MCF 10A (cell line): ENCODE measurements at regions not wholly inside any gene's neighbourhood (a gene's known extent, or its start where the extent isn't known, plus 50 kb on each side); places are given as distances from the start of the nearest gene placed in this dataset.

Experiments used
- BruUV-seq: library from RNA; stranded (reverse); fragments of 400-500 nt; replicated peaks from 2 replicates; lab custom pipeline; 2021; lab: Mats Ljungman, UMichigan
- CTCF ChIA-PET: fragments of 300-600 bp; sonication (Branson Sonifier 250); formaldehyde crosslinking; extraction: SDS; loops from one replicate; lab custom pipeline; 2021; ENCODE audit warnings: antibody characterized with exemption, inconsistent platforms; lab: Yijun Ruan, JAX
- POLR2A ChIA-PET: fragments of 300-600, 350-650 bp; sonication (Branson Sonifier 250); formaldehyde crosslinking; extraction: SDS; loops from one replicate; lab custom pipeline; 2020; ENCODE audit warnings: antibody characterized with exemption, inconsistent platforms; lab: Yijun Ruan, JAX
- DNase-seq: peaks from one replicate; pipeline ENCODE4 v3.0.0-alpha.2; 2018; ENCODE audit not compliant: unreplicated experiment
- H3K27ac Mint-ChIP-seq: one replicate; pipeline ENCODE4 v1.8.0; 2022; ENCODE audit warnings: mild to moderate bottlenecking, low read depth, mixed read lengths; ENCODE audit not compliant: unreplicated experiment
- H3K27me3 Mint-ChIP-seq: one replicate; pipeline ENCODE4 v1.8.0; 2022; ENCODE audit warnings: mixed read lengths; ENCODE audit not compliant: insufficient read depth, unreplicated experiment
- H3K36me3 Mint-ChIP-seq: one replicate; pipeline ENCODE4 v1.8.0; 2022; ENCODE audit warnings: mild to moderate bottlenecking, moderate library complexity, mixed read lengths; ENCODE audit not compliant: insufficient read depth, unreplicated experiment
- H3K4me1 Mint-ChIP-seq: one replicate; pipeline ENCODE4 v1.8.0; 2022; ENCODE audit warnings: mixed read lengths; ENCODE audit not compliant: insufficient read depth, unreplicated experiment
- H3K4me3 Mint-ChIP-seq: one replicate; pipeline ENCODE4 v1.8.0; 2022; ENCODE audit warnings: mild to moderate bottlenecking, moderate library complexity, mixed read lengths; ENCODE audit not compliant: unreplicated experiment
- H3K9me3 Mint-ChIP-seq: one replicate; pipeline ENCODE4 v1.8.0; 2022; ENCODE audit warnings: mixed read lengths; ENCODE audit not compliant: unreplicated experiment
- CTCF ChIP-seq: fragments of 200-600 bp; IDR thresholded peaks from one replicate; pipeline ENCODE4 v1.8.0; 2022; ENCODE audit warnings: antibody characterized with exemption, mild to moderate bottlenecking; ENCODE audit not compliant: unreplicated experiment
- intact Hi-C: fragments of 100-400 bp; cut with micrococcal nuclease; formaldehyde crosslinking; loops from 2 replicates; pipeline ENCODE4 v1.14.1; 2022

- intact Hi-C loops = no loop called here
- H3K9me3 Mint-ChIP-seq = no peaks in the 10 kb centered on the region
- POLR2A ChIA-PET = no interaction called here
- BruUV-seq = no TSS peak
- no peaks in the 10 kb centered on the region for H3K4me1 Mint-ChIP-seq
- no peak overlapping the region for H3K4me3 Mint-ChIP-seq
- no peak for TF ChIP-seq CTCF
- DNase-seq = no peak
- CTCF ChIA-PET = no interaction called here
- no peak overlapping the region for H3K27ac Mint-ChIP-seq
- no peaks in the 10 kb centered on the region for H3K36me3 Mint-ChIP-seq
- H3K27me3 Mint-ChIP-seq = peaks cover 15% of the 10 kb centered on the region
Observed at GRCh38 chr2:17262854-17263569, 255.2 kb downstream of the RAD51AP2 start.

GRCh38 chr2:17259613-17260012 is 258.6 kb downstream of the RAD51AP2 start:
- H3K27ac Mint-ChIP-seq = no peak overlapping the region
- DNase-seq = no peak
- no peak for TF ChIP-seq CTCF
- H3K36me3 Mint-ChIP-seq = no peaks in the 10 kb centered on the region
- ChIA-PET POLR2A (no interaction called here), CTCF (interaction anchor here (0.6 kb wide), 1 partner anchor 1687 kb away, joined by 3 read pairs; no protein-coding TSS in a partner anchor)
- no peaks in the 10 kb centered on the region for H3K4me1 Mint-ChIP-seq
- H3K27me3 Mint-ChIP-seq = no peaks in the 10 kb centered on the region
- no peak overlapping the region for H3K4me3 Mint-ChIP-seq
- no peaks in the 10 kb centered on the region for H3K9me3 Mint-ChIP-seq
- no TSS peak for BruUV-seq
- intact Hi-C loops = no loop called here

GRCh38 chr2:17258861-17259260 is 259.4 kb downstream of the RAD51AP2 start:
- ChIA-PET POLR2A (interaction anchor here (0.7 kb wide), 1 partner anchor 11 kb away, joined by 4 read pairs; no protein-coding TSS in a partner anchor), CTCF (interaction anchor here (0.6 kb wide), 1 partner anchor 1686 kb away, joined by 3 read pairs; no protein-coding TSS in a partner anchor)
- Mint-ChIP-seq H3K27ac (no peak overlapping the region), H3K4me1 (no peaks in the 10 kb centered on the region), H3K9me3 (no peaks in the 10 kb centered on the region), H3K27me3 (no peaks in the 10 kb centered on the region), H3K36me3 (no peaks in the 10 kb centered on the region), H3K4me3 (no peak overlapping the region)
- BruUV-seq = no TSS peak
- intact Hi-C loops = no loop called here
- no peak for DNase-seq
- TF ChIP-seq CTCF = no peak

GRCh38 chr2:17257189-17257909 is 260.9 kb downstream of the RAD51AP2 start:
- no peaks in the 10 kb centered on the region for H3K4me1 Mint-ChIP-seq
- no peak overlapping the region for H3K27ac Mint-ChIP-seq
- H3K36me3 Mint-ChIP-seq = no peaks in the 10 kb centered on the region
- intact Hi-C loops = no loop called here
- no peaks in the 10 kb centered on the region for H3K9me3 Mint-ChIP-seq
- no TSS peak for BruUV-seq
- ChIA-PET POLR2A (no interaction called here), CTCF (interaction anchor here (0.5 to 0.9 kb wide), 3 partner anchors 53 to 1866 kb away, joined by 3 read pairs; no protein-coding TSS in a partner anchor)
- H3K27me3 Mint-ChIP-seq = no peaks in the 10 kb centered on the region
- DNase-seq = peak; percentile 40
- H3K4me3 Mint-ChIP-seq = no peak overlapping the region
- TF ChIP-seq CTCF = no peak
